VCaP (cell line): ENCODE measurements at regions not wholly inside any gene's neighbourhood (a gene's known extent, or its start where the extent isn't known, plus 50 kb on each side); places are given as distances from the start of the nearest gene placed in this dataset.

Experiments
- H3K27ac ChIP-seq: fragments of 450-650 bp; 2 replicates; pipeline ENCODE4 v1.5.1; 2017
- CTCF ChIP-seq: fragments of 450-650 bp; conservative IDR thresholded peaks from 2 replicates; pipeline ENCODE4 v1.5.1; 2017; ENCODE audit warnings: mild to moderate bottlenecking, moderate library complexity

DNA sequence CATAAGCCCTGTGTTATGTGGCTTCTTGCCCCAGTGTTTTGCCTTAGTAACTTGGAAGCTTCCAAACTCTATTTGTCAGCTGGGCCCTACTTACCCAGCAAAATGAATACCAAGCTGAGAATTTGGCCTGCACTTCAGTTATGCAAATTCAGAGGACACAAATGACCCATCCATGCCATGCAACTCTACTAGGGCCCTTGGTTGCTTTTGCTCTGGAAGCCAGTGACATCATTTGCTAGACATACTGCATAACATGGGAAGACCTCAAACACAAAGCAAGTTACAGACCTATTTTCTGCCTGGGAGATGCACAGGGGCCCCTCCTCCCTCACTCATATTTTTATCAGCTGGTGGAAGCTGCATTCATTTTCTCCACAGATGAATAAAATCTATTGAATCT, 90.2 kb upstream of the PPM1H start:
- H3K27ac ChIP-seq: no peak overlapping the region
- TF ChIP-seq CTCF: no peak

- no peak overlapping the region for H3K27ac ChIP-seq
- no peak for TF ChIP-seq CTCF
Measured at GRCh38 chr12:63023926-63024325, 89.0 kb upstream of the PPM1H start.

DNA sequence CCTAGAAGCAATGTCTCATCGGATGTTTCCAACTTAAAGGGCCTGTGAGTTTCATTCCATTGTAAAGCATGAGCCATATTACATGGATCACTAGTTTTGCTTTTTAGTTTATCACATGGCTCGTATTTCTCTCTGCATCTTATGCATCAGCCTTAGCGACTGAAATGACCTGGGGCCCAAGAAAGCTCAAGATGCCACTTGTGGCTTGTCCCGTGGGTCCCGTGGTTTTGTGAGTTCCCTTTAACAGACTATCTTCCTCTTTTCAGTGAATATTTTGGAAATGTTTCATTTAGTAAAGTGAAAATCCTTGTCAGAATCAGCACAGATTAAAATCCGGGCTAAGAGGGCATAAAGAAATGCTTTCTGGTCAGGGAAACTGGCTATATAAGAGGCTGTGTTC, 86.2 kb upstream of the PPM1H start:
- TF ChIP-seq CTCF: no peak
- H3K27ac ChIP-seq: no peak overlapping the region; the same call in 1 of the 2 replicates

GRCh38 chr12:63020269-63020668, 85.3 kb upstream of the PPM1H start:
- no peak for TF ChIP-seq CTCF
- peak overlapping the region; percentile 31 for H3K27ac ChIP-seq

- TF ChIP-seq CTCF: no peak
- no peak overlapping the region for H3K27ac ChIP-seq
Measured at GRCh38 chr12:63018273-63018672, 83.3 kb upstream of the PPM1H start.

- no peak for TF ChIP-seq CTCF
- H3K27ac ChIP-seq: no peak overlapping the region
Measured at GRCh38 chr12:63013302-63013701, 78.4 kb upstream of the PPM1H start.

DNA sequence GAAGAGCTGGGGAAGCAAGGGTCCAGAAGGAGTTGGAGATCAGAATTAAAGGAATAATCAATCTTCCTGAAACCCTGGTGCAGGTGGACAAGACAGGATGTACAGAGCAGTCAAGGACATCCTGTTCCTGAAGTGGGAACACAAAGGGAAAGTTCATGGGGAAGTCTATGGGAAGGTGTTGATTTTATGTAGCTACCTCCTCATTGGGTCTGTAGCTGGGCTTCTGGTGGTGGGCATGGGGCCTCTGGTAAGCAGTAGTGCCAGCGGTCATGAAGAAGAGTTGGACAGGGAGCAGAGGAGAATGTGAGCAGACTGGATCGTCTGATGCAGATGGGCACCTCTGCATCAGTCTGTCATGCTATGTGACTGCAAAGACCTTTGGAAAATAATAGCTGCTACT, 75.7 kb upstream of the PPM1H start:
- no peak for TF ChIP-seq CTCF
- no peak overlapping the region for H3K27ac ChIP-seq

- peak overlapping the region; percentile 65 for H3K27ac ChIP-seq
- no peak for TF ChIP-seq CTCF
Measured at GRCh38 chr12:63008372-63008771, 73.4 kb upstream of the PPM1H start.
